Esophagus muscularis mucosa (tissue), 3 donors: ENCODE measurements at regions not wholly inside any gene's neighbourhood (a gene's known extent, or its start where the extent isn't known, plus 50 kb on each side); places are given as distances from the start of the nearest gene placed in this dataset.

Experiments
- CTCF ChIP-seq, 3 experiments: fragments of 200-600 bp in 2 of 3; fragments of 450-650 bp in 1 of 3; sonication (generic) in 2 of 3; IDR thresholded peaks; one replicate each; pipeline ENCODE4 v1.5.1; 2017 to 2019; ENCODE audit warnings: antibody characterized with exemption in 3 of 3, mild to moderate bottlenecking in 2 of 3, moderate library complexity in 1 of 3
- POLR2A ChIP-seq: fragments of 450-650 bp; IDR thresholded peaks from one replicate; pipeline ENCODE4 v1.6.1; 2017; ENCODE audit warnings: antibody characterized with exemption, moderate library complexity, mild to moderate bottlenecking, low read depth
- POLR2AphosphoS5 ChIP-seq, 2 donors: sonication (generic); formaldehyde crosslinking; IDR thresholded peaks; one replicate each; pipeline ENCODE4 v1.6.1; 2017; ENCODE audit warnings: antibody characterized with exemption in 2 of 2

GRCh38 chr3:159843840-159844730, 144.6 kb upstream of the IL12A start:
- no peak for TF ChIP-seq CTCF (IDR thresholded peaks at IDR 0.05)
- TF ChIP-seq POLR2A = no peak
- TF ChIP-seq POLR2AphosphoS5 (IDR thresholded peaks at IDR 0.05) = no peak
